HS-27A (cell line): ENCODE measurements at regions not wholly inside any gene's neighbourhood (a gene's known extent, or its start where the extent isn't known, plus 50 kb on each side); places are given as distances from the start of the nearest gene placed in this dataset.

Source experiments
- DNase-seq: peaks from one replicate; pipeline ENCODE4 v3.0.0-alpha.2; 2012; ENCODE audit warnings: low read depth, missing footprints

DNA sequence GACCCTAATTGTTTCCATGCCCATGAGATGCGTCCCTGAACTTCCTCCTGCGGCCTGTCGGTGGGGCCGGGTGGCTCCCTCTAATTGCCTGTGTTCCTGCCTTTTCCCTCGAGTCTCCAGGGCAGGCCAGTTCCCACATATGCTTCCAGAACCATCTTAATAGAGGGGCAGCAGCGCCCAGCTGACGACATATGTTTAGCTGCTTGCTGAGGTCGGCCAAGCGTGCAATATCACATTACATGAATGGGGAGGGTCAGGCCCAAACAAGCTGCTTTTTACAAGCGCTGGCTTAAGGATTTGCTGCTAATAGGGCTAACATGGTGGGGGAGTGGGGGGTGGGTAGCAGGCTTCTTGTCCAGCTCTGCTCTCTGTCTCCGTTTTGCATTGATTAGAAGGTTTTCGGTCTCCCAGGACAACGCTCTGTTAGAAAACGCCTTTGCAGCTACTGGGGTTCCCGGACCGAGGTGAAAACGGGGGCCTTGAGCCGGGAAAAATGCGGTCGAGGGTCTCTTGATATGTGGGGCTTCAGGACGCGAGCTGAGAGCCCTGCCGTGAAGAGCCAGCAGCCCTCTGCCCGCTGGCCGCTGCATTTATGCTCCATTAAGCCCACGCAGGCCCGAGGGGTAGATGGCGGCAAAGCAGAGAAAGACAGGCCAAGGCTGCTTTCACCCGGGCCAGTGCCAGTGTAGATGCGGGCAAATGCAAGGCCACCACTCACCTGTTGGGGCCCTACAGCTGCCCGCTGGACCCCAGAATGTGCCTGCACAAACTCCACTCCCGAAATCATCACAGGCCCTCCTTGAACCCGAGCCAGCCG lies 308.5 kb downstream of the BMP7 start:
- no peak for DNase-seq

GRCh38 chr20:56964901-56965300 lies 301.5 kb downstream of the BMP7 start:
- DNase-seq, result no peak

GRCh38 chr20:56967916-56968315 lies 298.5 kb downstream of the BMP7 start:
- DNase-seq, result no peak

DNA sequence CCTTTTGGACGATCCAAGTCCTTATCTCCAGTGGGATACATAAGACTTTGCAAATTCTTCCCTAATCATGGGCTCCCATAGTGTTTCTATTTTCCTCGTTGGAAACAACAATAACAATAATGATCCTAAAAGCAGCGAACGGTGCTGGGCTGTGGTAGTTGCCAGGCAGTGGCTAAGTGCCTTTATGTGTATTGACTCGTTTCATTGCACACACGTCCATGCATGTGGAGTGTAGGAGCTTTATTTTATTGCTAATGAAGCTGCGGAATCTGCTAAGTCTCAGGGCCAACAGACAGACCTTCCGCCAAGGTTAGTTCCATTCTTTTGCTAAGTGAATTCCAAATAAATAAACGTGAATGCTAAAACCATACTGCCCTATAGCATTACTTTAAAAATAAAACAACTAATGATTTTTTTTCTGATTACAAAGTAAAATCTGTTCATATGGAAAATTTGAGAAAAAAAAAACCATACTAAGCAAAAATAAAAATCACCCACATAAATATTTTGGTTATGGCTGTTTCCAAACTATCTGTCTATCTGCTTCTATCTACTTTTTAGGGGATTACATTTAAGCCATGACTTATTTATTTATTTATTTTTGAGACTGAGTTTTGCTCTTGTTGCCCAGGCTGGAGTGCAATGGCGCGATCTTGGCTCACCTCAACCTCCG lies 297.9 kb downstream of the BMP7 start:
- DNase-seq, result no peak

DNA sequence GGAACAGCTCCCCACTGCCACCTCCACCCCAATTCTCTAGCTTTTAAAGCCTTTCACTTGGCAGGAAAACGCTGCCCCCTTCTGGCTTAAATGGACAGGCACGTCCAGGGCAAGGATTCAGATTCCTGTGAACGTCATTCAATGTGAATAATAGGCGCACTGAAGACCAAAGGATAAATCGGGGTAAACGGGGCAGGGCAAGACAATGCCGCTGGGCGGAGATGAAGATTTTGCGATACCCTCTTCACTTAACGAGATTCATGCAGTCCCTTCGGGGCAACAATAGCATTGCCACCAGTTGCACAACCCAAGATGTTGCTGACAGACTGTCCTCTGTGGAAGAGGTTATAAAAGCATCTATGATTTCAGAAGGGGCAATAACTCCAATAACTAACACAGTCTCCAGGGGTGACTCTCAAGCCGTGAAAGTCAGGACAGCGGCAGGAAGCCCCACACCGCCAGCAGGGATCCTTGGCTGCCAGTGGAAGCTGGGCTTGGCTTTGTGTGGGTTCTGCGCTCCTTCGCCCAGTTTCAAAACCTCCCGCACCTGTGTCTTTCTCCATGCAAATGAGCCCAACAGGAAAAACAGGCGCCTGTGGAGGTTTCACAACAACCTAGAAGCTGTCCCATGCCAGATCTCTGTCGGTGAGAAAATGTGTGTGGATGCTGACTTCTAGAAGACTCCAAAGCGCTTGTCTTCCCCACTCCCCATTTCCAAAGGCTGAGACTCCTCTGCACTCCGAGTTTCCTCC lies 291.8 kb downstream of the BMP7 start:
- no peak for DNase-seq

GRCh38 chr20:56975838-56976237 lies 290.6 kb downstream of the BMP7 start:
- no peak for DNase-seq

DNA sequence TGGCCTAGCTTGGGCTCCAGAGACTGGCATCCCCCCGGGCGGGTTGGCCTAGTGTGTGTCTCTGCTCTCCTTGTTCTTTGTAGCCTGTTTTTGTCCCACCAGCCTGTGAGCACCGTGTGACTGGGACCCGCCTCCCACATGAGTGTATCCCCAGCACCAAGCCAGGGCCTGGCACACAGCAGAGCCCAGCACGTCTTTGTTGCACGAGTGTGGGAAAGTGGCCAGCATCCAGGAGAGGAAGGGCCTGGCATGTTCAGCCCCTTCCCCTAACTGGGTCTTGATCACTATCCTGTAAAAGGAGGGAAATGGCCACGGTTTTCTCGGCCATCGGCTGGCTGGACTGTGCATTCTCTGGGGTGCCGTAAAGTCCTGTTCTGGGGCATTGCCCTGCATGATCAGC lies 290.1 kb downstream of the BMP7 start:
- DNase-seq, result no peak

- DNase-seq, result no peak
Measured at GRCh38 chr20:56978475-56978874, 288.0 kb downstream of the BMP7 start.

DNA sequence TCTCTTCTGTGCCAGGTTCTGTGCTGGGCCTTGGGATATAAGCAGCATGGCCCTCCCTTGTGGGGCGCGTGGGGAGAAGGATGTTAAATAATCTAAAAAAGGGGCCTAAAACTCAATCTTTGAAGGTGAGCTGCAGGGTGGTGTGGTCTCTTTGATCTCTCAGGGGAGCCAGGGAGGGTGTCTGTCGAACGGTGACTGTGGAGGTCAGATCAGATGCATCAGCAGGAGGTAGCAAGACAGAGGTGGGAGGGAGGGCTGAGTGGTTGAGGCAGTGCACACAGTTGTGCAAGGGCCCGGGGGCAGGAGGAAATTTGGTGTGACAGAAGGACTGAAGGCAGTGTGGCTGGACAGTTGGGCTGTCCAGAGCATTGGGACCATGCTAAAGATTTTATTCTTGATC lies 287.3 kb downstream of the BMP7 start:
- no peak for DNase-seq

- DNase-seq, result no peak
Measured at GRCh38 chr20:56981301-56981700, 285.1 kb downstream of the BMP7 start.

DNA sequence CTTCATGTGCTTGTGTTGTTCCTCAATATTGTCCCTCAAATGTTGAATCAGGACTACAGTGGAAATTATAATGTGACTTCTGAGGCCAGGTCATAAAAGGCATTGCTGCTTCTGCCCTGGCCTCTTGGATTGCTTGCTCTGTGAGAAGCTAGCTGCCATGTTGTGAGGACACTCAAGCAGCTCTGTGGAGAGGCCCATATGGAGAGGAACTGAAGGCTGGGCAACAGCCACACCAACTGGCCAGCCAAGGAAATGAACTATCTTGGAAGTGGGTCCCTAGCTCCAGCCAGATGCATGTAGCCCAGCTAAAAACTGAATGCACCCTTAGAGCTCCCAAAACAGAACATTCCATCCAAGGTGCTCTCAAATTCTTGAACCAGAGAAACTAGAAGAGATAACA lies 282.6 kb downstream of the BMP7 start:
- no peak for DNase-seq

GRCh38 chr20:56985066-56985685 lies 281.3 kb downstream of the BMP7 start:
- DNase-seq, result no peak

GRCh38 chr20:56986476-56986875 lies 280.0 kb downstream of the BMP7 start:
- no peak for DNase-seq

DNA sequence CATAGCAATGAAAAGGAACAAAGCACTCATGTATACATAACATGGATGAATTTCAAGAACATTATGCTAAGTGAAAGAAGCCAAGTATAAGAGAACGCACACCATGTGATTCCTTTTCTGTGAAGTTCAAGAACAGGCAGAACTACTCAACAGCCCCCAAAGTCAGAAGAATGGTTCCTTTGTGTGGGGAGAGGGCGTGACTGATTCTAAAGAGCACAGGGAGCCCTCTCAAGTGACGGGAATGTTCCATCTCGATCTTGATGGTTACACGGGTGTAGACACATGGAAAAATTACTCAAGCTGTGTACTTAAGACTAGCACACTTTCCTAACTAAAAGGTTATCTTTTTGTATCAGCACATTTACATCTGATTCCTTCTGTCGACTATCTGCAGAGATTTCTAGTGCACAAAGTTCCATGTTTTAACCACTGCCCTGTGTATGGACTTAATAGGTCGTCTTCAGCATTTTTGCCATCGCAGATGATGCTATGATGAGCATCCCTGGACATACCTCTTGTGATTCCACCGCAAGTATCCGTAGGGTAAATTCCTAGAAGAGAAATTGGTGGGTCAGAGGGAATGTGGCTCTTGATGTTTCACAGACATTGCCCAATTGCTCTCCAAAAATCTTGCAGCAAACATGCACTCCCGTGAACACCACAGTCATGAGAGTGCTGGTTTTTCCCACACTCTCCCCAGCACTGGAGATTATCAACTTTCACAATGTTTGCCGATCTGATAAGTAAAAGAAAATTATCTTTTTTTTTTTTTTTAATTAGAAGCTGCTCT lies 279.3 kb downstream of the BMP7 start:
- no peak for DNase-seq

- DNase-seq, result no peak
Measured at GRCh38 chr20:56987986-56988385, 278.5 kb downstream of the BMP7 start.

GRCh38 chr20:56988446-56988845 lies 278.0 kb downstream of the BMP7 start:
- DNase-seq, result no peak

GRCh38 chr20:56989516-56989915 lies 276.9 kb downstream of the BMP7 start:
- DNase-seq, result no peak

GRCh38 chr20:56993020-56993559 lies 273.4 kb downstream of the BMP7 start:
- DNase-seq, result no peak

- no peak for DNase-seq
Measured at GRCh38 chr20:56994006-56994405, 272.4 kb downstream of the BMP7 start.

GRCh38 chr20:56995149-56995548 lies 271.3 kb downstream of the BMP7 start:
- no peak for DNase-seq

DNA sequence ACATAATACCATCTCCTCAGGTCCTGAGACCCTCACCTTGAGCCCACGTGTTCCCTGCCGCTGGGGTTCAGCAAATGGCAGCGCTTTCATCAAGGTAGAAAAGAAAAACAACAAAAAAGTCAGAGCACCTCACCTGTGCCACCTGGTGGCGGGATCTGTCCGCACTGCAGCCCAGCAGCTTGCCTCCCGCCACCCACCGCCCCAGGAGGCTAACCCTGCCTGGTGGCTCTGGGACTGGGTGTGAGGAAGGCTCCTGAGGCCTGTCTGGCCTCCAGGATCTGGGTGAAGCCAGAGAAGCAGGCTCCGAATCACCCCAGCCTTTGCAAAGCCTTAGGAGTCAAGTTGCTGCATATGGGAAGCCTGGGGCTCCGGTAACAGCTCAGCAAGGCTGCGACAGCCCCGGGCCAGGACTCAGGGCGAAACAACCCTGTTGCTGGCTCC lies 270.8 kb downstream of the BMP7 start:
- DNase-seq, result no peak
